ENCODE measurements at regions not wholly inside any gene's neighbourhood (a gene's known extent, or its start where the extent isn't known, plus 50 kb on each side); places are given as distances from the start of the nearest gene placed in this dataset.

DNA sequence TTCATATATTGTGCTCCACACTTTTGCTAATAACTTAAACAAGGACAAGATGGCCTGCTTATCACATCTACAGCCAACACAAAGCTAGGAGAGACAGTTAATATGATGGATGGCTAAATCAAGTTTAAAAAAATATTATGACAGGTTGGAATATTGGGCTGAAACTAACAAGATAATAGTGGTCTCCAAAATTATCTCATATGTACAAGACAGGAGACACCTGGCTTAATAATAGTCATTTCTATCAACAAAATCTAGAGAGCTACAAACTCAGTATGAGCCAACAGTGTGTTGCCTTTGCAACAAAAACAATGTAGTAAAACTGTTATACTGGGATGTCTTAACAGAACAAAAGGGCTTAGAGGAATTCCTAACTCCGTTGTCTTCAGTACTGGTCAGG, 317.1 kb upstream of the COL8A1 start:
- in situ Hi-C loops (cut with HindIII; ENCODE audit: low sequenced_read_pairs), result no loop called here
- DNase-seq (ENCODE audit: low read depth, low spot score), result no peak
- H3K4me3 ChIP-seq (ENCODE audit: low read depth, low read length), result no peak overlapping the region
- TF ChIP-seq, protein P1, sequence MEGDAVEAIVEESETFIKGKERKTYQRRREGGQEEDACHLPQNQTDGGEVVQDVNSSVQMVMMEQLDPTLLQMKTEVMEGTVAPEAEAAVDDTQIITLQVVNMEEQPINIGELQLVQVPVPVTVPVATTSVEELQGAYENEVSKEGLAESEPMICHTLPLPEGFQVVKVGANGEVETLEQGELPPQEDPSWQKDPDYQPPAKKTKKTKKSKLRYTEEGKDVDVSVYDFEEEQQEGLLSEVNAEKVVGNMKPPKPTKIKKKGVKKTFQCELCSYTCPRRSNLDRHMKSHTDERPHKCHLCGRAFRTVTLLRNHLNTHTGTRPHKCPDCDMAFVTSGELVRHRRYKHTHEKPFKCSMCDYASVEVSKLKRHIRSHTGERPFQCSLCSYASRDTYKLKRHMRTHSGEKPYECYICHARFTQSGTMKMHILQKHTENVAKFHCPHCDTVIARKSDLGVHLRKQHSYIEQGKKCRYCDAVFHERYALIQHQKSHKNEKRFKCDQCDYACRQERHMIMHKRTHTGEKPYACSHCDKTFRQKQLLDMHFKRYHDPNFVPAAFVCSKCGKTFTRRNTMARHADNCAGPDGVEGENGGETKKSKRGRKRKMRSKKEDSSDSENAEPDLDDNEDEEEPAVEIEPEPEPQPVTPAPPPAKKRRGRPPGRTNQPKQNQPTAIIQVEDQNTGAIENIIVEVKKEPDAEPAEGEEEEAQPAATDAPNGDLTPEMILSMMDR (IDR thresholded peaks at IDR 0.05; ENCODE audit: low read depth, low read length), result no peak

DNA sequence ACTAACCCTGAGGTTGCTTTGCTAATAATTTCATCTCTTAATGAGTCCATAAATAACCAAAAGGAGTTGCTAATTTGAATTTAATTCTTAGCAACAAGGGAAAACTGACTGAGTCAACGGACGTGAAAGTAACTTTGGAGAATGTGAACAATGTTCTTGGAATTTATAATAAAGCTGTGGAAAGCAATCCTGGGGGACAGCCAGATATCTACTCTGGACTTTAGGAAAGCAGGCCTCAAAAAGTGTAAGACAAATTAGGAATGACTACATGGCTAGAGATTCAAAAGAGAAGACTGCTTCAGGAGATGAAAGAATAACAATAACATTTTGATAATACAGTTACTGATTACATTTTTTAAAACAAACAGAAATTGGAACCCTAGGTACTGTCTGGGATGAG, 318.4 kb upstream of the COL8A1 start:
- no peak overlapping the region for H3K4me3 ChIP-seq (ENCODE audit: low read depth, low read length)
- peak; percentile 93 for DNase-seq (ENCODE audit: low read depth, low spot score)
- TF ChIP-seq, protein P1 (IDR thresholded peaks at IDR 0.05; ENCODE audit: low read depth, low read length), result no peak
- in situ Hi-C loops (cut with HindIII; ENCODE audit: low sequenced_read_pairs), result no loop called here

DNA sequence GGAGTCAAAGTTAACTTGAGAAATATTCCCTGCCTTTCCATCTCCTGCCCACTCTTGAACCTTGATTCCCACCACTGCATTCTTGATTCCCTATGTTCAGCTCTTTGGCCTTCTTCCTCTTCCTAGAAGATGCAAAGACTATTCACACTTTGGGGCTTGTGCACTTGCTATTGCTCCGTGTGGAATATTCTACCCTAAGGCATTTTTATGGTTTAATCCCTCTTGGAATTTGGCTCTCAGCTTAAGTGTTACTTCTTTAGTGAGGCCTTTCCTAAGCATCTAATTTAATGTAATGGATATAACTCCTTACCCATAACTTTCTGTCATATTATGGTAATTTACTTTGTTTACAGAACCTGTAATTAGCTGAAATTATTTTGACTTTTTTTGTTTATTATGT, 318.9 kb upstream of the COL8A1 start:
- H3K4me3 ChIP-seq (ENCODE audit: low read depth, low read length), result no peak overlapping the region
- in situ Hi-C loops (cut with HindIII; ENCODE audit: low sequenced_read_pairs), result no loop called here
- no peak for DNase-seq (ENCODE audit: low read depth, low spot score)
- TF ChIP-seq, protein P1 (IDR thresholded peaks at IDR 0.05; ENCODE audit: low read depth, low read length), result no peak

DNA sequence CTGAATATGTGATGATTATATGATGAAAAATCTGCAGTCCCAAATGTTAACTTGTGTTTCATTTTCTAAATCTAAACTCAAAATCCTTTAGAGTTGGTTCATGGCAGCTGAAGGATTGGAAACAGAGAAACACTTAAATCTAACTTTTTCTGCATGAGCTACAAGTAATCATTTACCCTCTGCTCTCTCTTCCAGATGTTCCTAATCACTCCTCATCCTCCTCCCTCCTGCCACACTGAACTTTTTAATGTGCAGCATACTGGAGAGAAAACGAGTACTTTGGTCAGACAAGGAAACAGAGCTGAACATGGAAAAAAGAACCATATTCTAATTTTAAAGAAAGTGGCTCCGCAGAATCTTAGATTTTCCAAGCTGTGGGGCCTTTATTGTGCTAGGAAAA, 321.2 kb upstream of the COL8A1 start:
- no peak overlapping the region for H3K4me3 ChIP-seq (ENCODE audit: low read depth, low read length)
- TF ChIP-seq, protein P1 (IDR thresholded peaks at IDR 0.05; ENCODE audit: low read depth, low read length), result no peak
- DNase-seq (ENCODE audit: low read depth, low spot score), result no peak
- in situ Hi-C loops (cut with HindIII; ENCODE audit: low sequenced_read_pairs), result no loop called here

DNA sequence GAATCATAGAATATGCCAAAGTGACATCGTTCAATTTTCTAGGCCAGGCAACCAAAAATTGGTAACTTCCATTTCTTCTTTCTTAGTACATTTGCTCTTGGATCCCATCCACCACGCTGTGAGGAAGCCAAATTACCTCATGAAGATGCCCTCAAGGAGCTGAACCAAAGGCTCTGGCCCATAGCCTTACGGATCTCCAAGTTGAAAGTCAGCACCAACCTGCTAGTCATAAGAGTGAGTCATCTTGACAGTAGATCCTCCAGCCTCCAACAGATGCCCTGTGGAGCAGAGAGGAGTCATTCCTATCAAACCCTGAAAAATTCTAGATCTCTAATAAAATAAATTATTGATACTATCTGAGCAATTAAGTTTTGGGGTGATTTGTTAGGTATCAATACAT, 322.5 kb upstream of the COL8A1 start:
- in situ Hi-C loops (cut with HindIII; ENCODE audit: low sequenced_read_pairs), result no loop called here
- no peak overlapping the region for H3K4me3 ChIP-seq (ENCODE audit: low read depth, low read length)
- TF ChIP-seq, protein P1 (IDR thresholded peaks at IDR 0.05; ENCODE audit: low read depth, low read length), result no peak
- peak; percentile 31 for DNase-seq (ENCODE audit: low read depth, low spot score)

DNA sequence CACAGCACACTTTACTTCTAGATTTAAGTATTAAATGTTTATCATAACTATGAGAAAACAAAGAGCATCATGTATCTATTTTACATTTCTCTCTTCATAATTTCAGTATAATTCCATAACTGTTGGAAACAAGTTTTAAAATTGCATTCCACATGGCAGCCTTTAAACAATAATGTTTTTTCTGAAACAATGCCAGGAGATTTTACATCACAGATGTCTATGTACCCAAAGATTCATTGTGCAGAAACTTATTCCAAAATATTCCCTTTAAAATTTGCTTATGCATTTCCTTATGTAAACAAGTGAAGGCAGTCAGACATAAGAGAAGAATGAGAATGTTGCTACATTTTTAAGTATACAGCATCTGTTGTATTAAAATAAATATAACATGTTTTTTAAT, 324.9 kb upstream of the COL8A1 start:
- TF ChIP-seq, protein P1 (IDR thresholded peaks at IDR 0.05; ENCODE audit: low read depth, low read length), result no peak
- H3K4me3 ChIP-seq (ENCODE audit: low read depth, low read length), result no peak overlapping the region
- DNase-seq (ENCODE audit: low read depth, low spot score), result peak; percentile 73
- in situ Hi-C loops (cut with HindIII; ENCODE audit: low sequenced_read_pairs), result no loop called here

DNA sequence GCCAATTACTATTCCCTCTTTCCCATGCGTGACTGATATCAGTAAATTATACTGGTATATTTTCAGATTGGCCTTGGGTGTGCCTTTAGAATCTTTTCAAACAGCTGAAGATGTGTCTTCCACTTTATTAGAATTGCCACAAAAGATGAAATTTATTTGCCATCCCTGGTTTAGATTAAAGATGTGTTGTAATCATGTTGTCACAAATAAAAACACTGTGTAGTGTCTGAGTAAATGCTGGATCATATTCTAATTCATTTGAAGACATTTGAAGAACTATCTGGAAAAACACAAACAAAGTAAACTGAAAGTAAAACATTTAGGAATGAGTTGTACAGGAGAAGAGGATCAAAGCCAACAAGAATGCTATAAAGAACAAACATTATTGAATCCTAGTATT, 339.7 kb upstream of the COL8A1 start:
- TF ChIP-seq, protein P1 (IDR thresholded peaks at IDR 0.05; ENCODE audit: low read depth, low read length), result no peak
- in situ Hi-C loops (cut with HindIII; ENCODE audit: low sequenced_read_pairs), result no loop called here
- DNase-seq (ENCODE audit: low read depth, low spot score), result no peak
- no peak overlapping the region for H3K4me3 ChIP-seq (ENCODE audit: low read depth, low read length)
